Astrocyte (in vitro differentiated cells and primary cell): ENCODE measurements at regions not wholly inside any gene's neighbourhood (a gene's known extent, or its start where the extent isn't known, plus 50 kb on each side); places are given as distances from the start of the nearest gene placed in this dataset.
"Not testable (repeated sequence)": the region's sequence is repeated elsewhere in the genome, so short reads cannot be mapped to it uniquely, and the experiment has no call there.

Experiments
- DNase-seq: peaks from one replicate; pipeline ENCODE4 v3.0.0-alpha.2; 2010; ENCODE audit warnings: low read depth
- FAIRE-seq: peaks from 2 replicates; lab custom pipeline; 2011; peaks lifted over from hg19 to GRCh38; lab: Jason Lieb, UNC
- H2AFZ ChIP-seq: 2 replicates; pipeline ENCODE4 v1.6.0; 2012; ENCODE audit warnings: low read depth, low read length, inconsistent platforms
- H3K27ac ChIP-seq: 2 replicates; pipeline ENCODE4 v1.5.1; 2011; ENCODE audit warnings: low read depth, low read length, inconsistent platforms
- H3K27me3 ChIP-seq: 2 replicates; pipeline ENCODE4 v1.6.0; 2011; ENCODE audit warnings: low read length, inconsistent platforms; ENCODE audit not compliant: insufficient read depth
- H3K36me3 ChIP-seq: 2 replicates; pipeline ENCODE4 v1.5.1; 2011; ENCODE audit warnings: low read length, inconsistent platforms; ENCODE audit not compliant: insufficient read depth
- H3K4me1 ChIP-seq: 2 replicates; pipeline ENCODE4 v1.5.1; 2011; ENCODE audit warnings: low read length, inconsistent platforms; ENCODE audit not compliant: insufficient read depth
- H3K4me2 ChIP-seq: 2 replicates; pipeline ENCODE4 v1.6.0; 2012; ENCODE audit warnings: low read length, inconsistent platforms
- H3K4me3 ChIP-seq: 2 replicates; pipeline ENCODE4 v1.5.1; 2011; ENCODE audit warnings: low read depth, mild to moderate bottlenecking, low read length, inconsistent platforms; ENCODE audit not compliant: insufficient read depth
- H3K79me2 ChIP-seq: 2 replicates; pipeline ENCODE4 v1.6.0; 2012; ENCODE audit warnings: mild to moderate bottlenecking, low read length, inconsistent platforms; ENCODE audit not compliant: insufficient read depth
- H3K9ac ChIP-seq: 2 replicates; pipeline ENCODE4 v1.6.0; 2012; ENCODE audit warnings: mild to moderate bottlenecking, low read length, inconsistent platforms
- H3K9me3 ChIP-seq: 2 replicates; pipeline ENCODE4 v1.5.1; 2012; ENCODE audit warnings: low read depth, mild to moderate bottlenecking, low read length, inconsistent platforms; ENCODE audit not compliant: insufficient read depth
- H4K20me1 ChIP-seq: 2 replicates; pipeline ENCODE4 v1.6.0; 2012; ENCODE audit warnings: low read length, inconsistent platforms; ENCODE audit not compliant: insufficient read depth
- H3K27ac Mint-ChIP-seq: one replicate; pipeline ENCODE4 v1.8.0; 2021; ENCODE audit warnings: mild to moderate bottlenecking, mixed read lengths; ENCODE audit not compliant: unreplicated experiment
- H3K27me3 Mint-ChIP-seq: one replicate; pipeline ENCODE4 v1.8.0; 2021; ENCODE audit warnings: low read depth, mixed read lengths; ENCODE audit not compliant: unreplicated experiment
- H3K36me3 Mint-ChIP-seq: one replicate; pipeline ENCODE4 v1.8.0; 2021; ENCODE audit warnings: low read depth, mixed read lengths; ENCODE audit not compliant: unreplicated experiment
- H3K4me1 Mint-ChIP-seq: one replicate; pipeline ENCODE4 v1.8.0; 2021; ENCODE audit warnings: low read depth, mixed read lengths; ENCODE audit not compliant: unreplicated experiment
- H3K4me3 Mint-ChIP-seq: one replicate; pipeline ENCODE4 v1.8.0; 2021; ENCODE audit warnings: mild to moderate bottlenecking, moderate library complexity, mixed read lengths; ENCODE audit not compliant: unreplicated experiment
- H3K9me3 Mint-ChIP-seq: one replicate; pipeline ENCODE4 v1.8.0; 2021; ENCODE audit warnings: mild to moderate bottlenecking, mixed read lengths; ENCODE audit not compliant: unreplicated experiment
- EZH2 ChIP-seq: IDR thresholded peaks from 2 replicates; pipeline ENCODE4 v1.6.1; 2012; ENCODE audit warnings: mild to moderate bottlenecking, low read length, inconsistent platforms; ENCODE audit not compliant: insufficient read depth
- TF ChIP-seq, protein P1 (sequence below): IDR thresholded peaks from 2 replicates; pipeline ENCODE4 v1.5.1; 2011; ENCODE audit warnings: low read depth, mild to moderate bottlenecking, inconsistent platforms, low read length, moderate library complexity; ENCODE audit not compliant: insufficient read depth

DNA sequence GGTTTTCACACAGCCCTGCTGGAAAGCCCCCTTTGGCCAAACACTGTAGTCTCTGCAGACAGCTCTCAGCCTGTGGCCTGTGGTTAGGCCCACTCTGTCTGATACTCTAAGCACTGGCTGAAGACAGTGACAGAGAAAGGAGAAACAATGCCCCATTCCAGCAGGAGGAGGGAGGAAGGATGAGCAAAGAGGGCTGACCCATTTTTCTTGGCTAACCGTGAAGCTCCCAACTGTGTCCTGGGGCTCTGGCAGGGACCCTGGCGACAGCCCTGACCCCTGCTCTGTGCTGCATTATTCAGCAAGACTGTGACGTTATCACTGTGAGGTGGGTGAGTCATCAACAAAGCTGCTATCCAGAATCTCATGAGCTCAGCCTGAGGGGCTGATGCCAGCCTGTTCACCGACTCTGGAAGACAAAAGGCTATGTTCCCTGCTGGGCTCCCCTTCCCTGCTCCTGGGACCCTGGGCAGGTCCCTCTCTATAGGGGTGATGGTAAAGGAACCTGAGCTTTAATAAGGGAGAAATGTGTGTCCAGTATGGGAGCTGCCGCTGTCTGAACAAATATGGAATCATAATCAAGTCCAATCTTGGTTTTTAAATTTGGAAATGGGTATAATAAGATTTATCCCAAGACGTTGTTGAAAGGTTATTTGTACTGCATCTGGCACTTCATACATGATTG lies 107.0 kb downstream of the RHOU start:
- FAIRE-seq (no peak), DNase-seq (peak; percentile 82)
- no peaks in the 10 kb centered on the region for H3K36me3 Mint-ChIP-seq
- no peak overlapping the region for H2AFZ ChIP-seq
- H3K27ac ChIP-seq, result peak overlapping the region; percentile 48
- no peak overlapping the region for H3K4me3 Mint-ChIP-seq
- H3K4me2 ChIP-seq, result peak overlapping the region; percentile 8
- H3K4me3 ChIP-seq, result no peak overlapping the region
- TF ChIP-seq, protein P1, sequence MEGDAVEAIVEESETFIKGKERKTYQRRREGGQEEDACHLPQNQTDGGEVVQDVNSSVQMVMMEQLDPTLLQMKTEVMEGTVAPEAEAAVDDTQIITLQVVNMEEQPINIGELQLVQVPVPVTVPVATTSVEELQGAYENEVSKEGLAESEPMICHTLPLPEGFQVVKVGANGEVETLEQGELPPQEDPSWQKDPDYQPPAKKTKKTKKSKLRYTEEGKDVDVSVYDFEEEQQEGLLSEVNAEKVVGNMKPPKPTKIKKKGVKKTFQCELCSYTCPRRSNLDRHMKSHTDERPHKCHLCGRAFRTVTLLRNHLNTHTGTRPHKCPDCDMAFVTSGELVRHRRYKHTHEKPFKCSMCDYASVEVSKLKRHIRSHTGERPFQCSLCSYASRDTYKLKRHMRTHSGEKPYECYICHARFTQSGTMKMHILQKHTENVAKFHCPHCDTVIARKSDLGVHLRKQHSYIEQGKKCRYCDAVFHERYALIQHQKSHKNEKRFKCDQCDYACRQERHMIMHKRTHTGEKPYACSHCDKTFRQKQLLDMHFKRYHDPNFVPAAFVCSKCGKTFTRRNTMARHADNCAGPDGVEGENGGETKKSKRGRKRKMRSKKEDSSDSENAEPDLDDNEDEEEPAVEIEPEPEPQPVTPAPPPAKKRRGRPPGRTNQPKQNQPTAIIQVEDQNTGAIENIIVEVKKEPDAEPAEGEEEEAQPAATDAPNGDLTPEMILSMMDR, result no peak
- no peak for TF ChIP-seq EZH2
- H3K9ac ChIP-seq, result peak overlapping the region; percentile 9
- H4K20me1 ChIP-seq, result peaks cover 4% of the 10 kb centered on the region
- no peaks in the 10 kb centered on the region for H3K36me3 ChIP-seq
- H3K9me3 ChIP-seq, result peaks cover 3% of the 10 kb centered on the region
- peaks cover 28% of the 10 kb centered on the region for H3K4me1 Mint-ChIP-seq
- no peaks in the 10 kb centered on the region for H3K79me2 ChIP-seq
- H3K27ac Mint-ChIP-seq, result peak overlapping the region; percentile 54
- no peaks in the 10 kb centered on the region for H3K27me3 ChIP-seq
- peaks cover 23% of the 10 kb centered on the region for H3K4me1 ChIP-seq
- H3K27me3 Mint-ChIP-seq, result no peaks in the 10 kb centered on the region
- H3K9me3 Mint-ChIP-seq, result peaks cover 3% of the 10 kb centered on the region

DNA sequence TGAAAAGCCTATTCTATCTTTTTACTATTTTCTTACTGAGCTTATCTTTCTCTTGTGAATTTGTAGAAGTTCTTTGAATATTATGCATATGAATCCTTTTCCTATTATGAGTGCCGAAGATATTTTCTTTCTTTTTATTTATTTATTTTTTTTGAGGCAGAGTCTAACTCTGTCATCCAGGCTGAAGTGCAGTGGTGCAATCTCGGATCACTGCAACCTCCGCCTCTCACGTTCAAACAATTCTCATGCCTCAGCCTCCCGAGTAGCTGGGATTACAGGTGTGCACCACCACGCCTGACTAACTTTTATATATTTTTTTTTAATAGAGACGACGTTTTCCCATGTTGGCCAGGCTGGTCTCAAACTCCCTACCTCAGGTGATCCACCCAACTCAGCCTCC lies 109.8 kb downstream of the RHOU start:
- no peaks in the 10 kb centered on the region for H3K27me3 ChIP-seq
- no peaks in the 10 kb centered on the region for H3K79me2 ChIP-seq
- TF ChIP-seq EZH2, result no peak
- TF ChIP-seq, protein P1, result no peak
- no peaks in the 10 kb centered on the region for H3K36me3 Mint-ChIP-seq
- H3K4me3 ChIP-seq, result no peak overlapping the region
- no peak overlapping the region for H3K27ac ChIP-seq
- no peaks in the 10 kb centered on the region for H3K36me3 ChIP-seq
- no peaks in the 10 kb centered on the region for H3K27me3 Mint-ChIP-seq
- no peak overlapping the region for H3K27ac Mint-ChIP-seq
- DNase-seq (no peak), FAIRE-seq (no peak)
- H3K4me3 Mint-ChIP-seq, result no peak overlapping the region
- H2AFZ ChIP-seq, result no peak overlapping the region
- no peak overlapping the region for H3K4me2 ChIP-seq
- peaks cover 7% of the 10 kb centered on the region for H3K4me1 ChIP-seq
- H4K20me1 ChIP-seq, result no peaks in the 10 kb centered on the region
- H3K9ac ChIP-seq, result no peak overlapping the region
- H3K4me1 Mint-ChIP-seq, result peaks cover 12% of the 10 kb centered on the region
- H3K9me3 Mint-ChIP-seq, result peaks cover 3% of the 10 kb centered on the region
- peaks cover 3% of the 10 kb centered on the region for H3K9me3 ChIP-seq

DNA sequence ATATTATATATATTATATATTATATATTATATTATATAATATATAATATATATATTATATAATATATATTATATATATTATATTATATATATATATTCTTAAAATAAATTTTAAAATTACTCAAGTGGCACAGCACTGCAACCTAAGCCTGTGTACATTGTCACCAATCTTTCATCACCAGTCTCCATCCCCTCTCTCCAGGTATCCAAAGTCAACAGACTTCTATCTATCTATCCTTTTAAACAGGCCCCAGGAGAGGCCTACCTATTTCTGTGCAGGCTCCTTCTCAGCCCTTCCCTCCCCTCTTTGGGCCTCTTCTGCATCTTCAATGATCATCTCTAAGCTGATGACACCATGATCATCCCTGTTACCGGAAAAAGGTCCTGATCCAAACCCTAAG lies 111.7 kb downstream of the RHOU start:
- H3K9ac ChIP-seq, result no peak overlapping the region
- FAIRE-seq, result no peak

DNA sequence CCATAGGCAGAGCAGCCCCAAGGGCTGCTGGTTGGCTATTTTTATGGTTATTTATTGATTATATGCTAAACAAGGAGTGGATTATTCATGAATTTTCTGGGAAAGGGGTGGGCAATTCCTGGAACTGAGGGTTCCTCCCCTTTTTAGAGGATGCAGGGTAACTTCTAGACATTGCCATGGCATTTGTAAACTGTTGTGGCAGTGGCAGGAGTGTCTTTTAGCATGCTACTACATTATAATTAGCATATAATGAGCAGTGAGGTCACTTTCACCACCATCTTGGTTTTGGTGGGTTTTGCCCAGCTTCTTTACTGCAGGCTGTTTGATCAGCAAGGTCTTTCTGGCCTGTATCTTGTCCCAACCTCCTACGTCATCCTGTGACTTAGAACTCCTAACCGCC lies 112.2 kb downstream of the RHOU start:
- not testable (repeated sequence) for H2AFZ ChIP-seq, H3K9me3 Mint-ChIP-seq, H3K27me3 Mint-ChIP-seq, H3K9me3 ChIP-seq, H3K4me2 ChIP-seq, FAIRE-seq, H3K36me3 Mint-ChIP-seq, H3K4me1 Mint-ChIP-seq, H3K79me2 ChIP-seq, H3K4me1 ChIP-seq, H4K20me1 ChIP-seq, H3K9ac ChIP-seq, H3K36me3 ChIP-seq, DNase-seq, H3K27ac Mint-ChIP-seq, H3K27ac ChIP-seq, H3K27me3 ChIP-seq, H3K4me3 Mint-ChIP-seq, H3K4me3 ChIP-seq

More for the DNA sequence above, 111.7 kb downstream of the RHOU start:
- Mint-ChIP-seq H3K4me1 (peaks cover 4% of the 10 kb centered on the region), H3K27me3 (no peaks in the 10 kb centered on the region), H3K36me3 (peaks cover 1% of the 10 kb centered on the region), H3K9me3 (peaks cover 8% of the 10 kb centered on the region), H3K4me3 (no peak overlapping the region), H3K27ac (no peak overlapping the region)
- Histone ChIP-seq H3K4me1 (peaks cover 6% of the 10 kb centered on the region), H4K20me1 (no peaks in the 10 kb centered on the region), H3K36me3 (no peaks in the 10 kb centered on the region), H3K4me2 (no peak overlapping the region), H3K27ac (no peak overlapping the region), H3K9me3 (peaks cover 8% of the 10 kb centered on the region), H3K79me2 (no peaks in the 10 kb centered on the region), H3K27me3 (no peaks in the 10 kb centered on the region), H3K4me3 (no peak overlapping the region), H2AFZ (no peak overlapping the region)
- no peak for TF ChIP-seq EZH2
- TF ChIP-seq, protein P1, result no peak
- DNase-seq, result no peak
